ENCODE measurements at regions not wholly inside any gene's neighbourhood (a gene's known extent, or its start where the extent isn't known, plus 50 kb on each side); places are given as distances from the start of the nearest gene placed in this dataset.

DNA sequence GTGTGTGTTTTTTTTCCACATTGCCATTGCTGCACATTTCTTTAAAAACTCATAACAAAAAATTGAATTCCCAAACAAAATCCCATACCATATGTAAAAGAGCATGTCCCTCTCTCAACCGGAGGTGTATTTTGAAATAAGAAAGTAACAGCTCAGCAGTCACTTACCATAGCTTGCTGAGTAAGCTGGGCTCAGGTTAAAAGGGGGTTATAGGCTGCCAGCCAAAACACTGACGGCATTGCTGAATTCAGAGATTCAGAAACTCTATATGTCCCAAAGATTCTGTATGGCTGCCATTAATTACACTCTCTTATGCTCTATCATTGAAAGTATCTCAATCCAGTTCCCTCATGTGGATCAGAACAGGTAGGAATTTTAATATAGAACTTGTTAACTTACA lies 276.0 kb downstream of the FOXG1 start:
- no peak for DNase-seq

DNA sequence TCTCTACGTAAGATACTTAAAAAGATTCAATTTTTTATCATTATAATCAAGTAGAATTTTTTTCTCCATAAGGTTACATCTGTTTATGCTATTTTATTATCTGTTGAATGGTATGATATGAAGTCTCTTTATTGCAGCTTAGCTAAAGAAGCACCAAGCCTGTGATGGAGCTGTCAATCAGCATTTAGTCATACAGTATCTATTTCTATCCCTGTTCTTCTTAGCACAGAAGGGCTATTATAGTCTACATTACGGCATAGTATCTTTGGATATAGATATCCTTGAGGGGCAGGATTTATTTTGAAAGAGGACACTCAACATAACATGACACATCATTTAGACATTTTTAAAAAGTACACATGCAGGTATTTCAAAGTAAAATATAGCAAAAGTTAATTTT lies 277.1 kb downstream of the FOXG1 start:
- no peak for DNase-seq

DNA sequence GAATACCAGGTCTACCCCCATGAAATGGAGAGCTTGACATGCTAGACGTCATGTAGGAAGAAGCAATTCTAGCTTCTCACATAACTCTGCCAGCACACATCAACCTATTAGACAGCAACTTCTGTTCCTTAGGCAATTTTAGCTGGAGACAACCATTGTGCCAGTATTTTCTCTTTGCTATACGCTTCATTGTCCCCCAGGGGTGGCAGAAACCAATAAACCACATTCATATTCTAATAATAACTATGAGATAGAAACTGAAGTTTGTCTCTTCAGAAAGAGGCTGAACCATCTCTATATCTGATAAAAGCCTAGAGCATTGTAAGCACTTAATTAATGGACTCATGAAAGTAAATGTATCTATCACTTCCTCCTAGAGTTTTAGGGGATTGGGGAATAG lies 278.6 kb downstream of the FOXG1 start:
- no peak for DNase-seq

DNA sequence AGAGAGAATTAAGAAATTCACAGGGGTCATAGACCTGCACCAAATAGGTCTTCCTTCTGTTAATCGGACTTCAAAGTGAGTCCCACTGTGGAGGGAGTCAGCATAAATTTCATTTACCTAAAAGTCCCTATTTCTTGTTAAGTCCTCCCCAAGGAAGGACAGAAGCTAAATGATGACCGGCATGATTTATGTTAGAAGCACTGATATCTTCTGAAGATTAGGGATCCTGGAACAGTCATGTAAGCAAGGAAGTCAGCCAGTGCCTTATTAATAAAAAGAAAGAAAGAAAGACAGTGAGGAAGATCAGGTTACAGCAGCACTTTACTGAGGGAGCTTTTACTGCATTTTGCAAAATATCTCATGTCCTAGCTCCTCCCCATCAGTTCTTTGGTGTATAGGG lies 287.5 kb downstream of the FOXG1 start:
- DNase-seq, result no peak

DNA sequence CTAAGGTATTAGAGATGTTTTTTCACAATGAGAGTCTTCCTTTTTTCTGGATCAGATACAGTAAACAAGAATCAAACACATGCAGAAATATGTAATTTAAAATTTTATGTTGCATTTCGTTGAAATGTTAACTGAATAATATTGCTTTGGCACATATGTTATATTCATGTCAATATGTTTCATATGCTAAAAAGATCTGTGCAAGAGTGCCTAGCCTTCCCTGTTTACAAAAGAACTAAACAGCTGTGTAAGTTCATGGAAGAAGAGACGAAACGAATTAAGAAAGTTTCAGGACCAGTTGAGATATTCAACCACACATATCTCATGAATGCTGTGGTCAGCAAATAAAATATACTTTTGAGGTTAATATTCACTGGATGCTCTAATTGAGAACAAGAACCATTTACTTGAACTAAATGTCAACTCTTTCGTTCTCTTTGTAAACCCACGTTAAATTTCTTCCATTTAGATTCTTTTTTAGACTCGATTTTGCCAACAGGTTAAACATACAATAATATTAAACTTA lies 289.5 kb downstream of the FOXG1 start:
- no peak for DNase-seq

DNA sequence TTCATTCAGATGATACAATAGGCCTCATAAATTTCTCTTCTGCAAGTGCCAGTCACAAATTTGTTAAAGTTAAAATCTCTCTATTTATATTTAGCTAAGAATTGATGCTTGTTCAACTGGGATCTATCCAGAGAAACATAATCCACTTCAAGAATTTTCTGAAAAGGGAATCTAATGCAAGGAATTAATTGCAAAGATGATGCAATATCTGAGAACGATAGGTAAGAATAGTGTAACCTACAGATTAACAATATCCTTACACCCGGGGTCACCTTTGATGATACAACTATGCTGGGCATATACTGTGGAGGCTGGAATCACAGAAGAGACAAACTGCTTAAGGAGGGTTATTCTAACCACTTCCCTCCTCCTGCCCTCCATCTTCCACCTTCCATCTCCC lies 295.1 kb downstream of the FOXG1 start:
- no peak for DNase-seq

DNA sequence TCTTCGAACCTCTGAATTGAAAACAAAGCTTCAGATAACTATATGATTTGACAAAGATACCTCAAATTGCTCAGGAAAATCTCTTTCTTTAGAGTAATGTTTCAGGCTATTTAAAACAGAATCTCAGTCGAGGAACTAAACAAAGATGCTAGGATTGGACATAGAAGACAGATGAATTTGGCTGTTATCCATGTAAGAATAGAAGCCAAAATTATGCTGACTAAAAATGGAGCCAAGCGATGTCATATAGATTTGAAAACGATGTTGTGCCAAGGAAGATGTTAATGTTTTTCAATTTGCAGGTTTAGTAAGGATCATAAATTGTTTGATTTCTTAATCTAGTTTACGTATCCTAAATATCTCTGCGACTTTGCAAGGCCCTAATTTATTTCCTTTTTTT lies 295.9 kb downstream of the FOXG1 start:
- no peak for DNase-seq

DNA sequence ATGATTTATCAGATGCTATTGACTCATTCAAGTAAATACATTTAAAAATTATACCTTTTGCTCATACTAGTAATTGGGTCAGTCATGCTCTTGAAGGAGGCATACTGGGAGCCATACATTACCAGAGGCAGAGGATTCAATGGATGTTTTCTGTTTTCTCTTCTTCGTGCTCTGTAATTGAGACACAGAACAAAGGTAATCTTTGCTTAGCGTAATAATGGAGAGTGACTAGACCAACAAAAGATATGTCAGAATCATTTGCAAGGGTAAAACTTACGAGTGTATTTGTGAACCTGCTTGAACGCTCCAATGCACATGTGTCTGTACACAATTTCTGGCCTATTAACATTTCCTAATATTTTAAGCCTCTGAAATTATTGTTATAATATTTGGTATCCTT lies 296.4 kb downstream of the FOXG1 start:
- no peak for DNase-seq

DNA sequence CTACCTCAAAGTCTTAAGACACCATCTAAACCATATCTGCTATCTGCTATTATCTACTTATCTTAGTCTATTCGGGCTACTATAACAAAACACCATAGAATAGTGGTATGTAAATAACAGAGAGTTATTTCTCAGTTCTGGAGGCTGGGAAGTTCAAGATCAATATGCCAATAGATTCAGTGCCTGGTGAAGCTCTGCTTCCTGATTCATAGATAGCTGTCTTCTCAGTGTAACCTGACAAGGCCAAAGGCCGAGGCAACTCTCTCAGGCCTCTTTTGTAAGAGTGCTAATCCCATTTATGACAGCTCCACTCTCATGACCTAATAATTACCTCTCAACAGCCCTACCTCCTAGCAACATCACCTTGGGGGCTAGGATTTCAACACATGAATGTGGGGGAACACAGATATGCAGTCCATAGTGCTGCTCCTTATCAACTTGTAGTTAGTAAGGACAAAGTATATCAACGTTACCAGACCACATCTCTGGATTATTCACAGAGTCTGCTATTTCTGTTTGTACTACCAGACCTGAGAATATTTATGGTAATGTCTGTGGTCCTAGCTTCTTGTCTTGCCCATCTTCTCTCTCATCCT lies 297.8 kb downstream of the FOXG1 start:
- DNase-seq, result no peak

DNA sequence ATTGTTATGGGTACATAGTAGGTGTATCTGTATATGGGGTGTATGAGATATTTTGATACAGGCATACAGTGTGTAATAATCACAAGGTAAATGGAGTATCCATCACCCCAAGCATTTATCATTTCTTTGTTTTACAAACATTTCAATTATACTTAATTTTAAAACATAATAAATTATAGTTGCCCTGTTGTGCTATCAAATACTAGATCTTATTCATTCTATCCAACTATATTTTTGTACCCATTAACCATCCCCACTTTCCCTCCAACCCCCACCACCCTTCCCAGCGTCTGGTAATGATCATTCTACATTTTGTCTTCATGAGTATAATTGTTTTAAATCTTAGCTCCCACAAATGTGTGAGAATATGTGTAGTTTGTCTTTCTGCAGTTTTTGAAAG lies 302.6 kb downstream of the FOXG1 start:
- DNase-seq, result no peak

DNA sequence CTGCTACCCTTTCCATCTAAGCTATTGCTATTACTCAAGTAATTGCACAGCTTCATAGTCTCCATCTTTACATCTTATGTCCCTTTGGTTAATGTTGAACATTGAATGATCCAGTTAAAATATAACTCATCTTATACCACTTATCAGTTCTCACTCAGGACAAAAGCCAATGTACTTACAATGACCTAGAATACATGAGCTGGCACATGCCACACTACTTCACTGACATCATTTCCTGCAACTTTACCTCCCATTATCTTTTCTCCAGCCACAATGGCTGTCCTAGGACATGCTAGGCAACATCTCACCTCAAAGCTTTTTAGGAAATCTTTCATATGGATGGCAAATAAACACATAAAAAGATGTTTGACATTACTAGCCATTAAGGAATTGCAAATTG lies 309.2 kb downstream of the FOXG1 start:
- no peak for DNase-seq

DNA sequence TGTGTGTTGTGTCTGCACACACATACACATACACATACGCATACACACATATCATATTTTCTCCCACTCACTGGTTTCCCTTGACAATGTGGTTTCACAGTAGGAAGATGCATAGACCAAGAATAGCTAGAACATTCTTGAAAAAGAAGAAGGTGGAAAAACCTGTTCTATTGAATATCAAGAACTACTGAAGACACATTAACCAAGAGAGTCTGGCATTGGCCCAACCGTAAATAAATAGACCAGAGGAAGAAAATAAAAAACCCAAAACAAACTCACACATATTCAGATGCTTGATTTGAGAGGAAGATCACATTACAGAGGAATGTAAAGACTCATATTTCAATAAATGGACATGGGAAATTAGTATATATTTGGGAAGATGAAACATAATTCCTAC lies 311.3 kb downstream of the FOXG1 start:
- no peak for DNase-seq

DNA sequence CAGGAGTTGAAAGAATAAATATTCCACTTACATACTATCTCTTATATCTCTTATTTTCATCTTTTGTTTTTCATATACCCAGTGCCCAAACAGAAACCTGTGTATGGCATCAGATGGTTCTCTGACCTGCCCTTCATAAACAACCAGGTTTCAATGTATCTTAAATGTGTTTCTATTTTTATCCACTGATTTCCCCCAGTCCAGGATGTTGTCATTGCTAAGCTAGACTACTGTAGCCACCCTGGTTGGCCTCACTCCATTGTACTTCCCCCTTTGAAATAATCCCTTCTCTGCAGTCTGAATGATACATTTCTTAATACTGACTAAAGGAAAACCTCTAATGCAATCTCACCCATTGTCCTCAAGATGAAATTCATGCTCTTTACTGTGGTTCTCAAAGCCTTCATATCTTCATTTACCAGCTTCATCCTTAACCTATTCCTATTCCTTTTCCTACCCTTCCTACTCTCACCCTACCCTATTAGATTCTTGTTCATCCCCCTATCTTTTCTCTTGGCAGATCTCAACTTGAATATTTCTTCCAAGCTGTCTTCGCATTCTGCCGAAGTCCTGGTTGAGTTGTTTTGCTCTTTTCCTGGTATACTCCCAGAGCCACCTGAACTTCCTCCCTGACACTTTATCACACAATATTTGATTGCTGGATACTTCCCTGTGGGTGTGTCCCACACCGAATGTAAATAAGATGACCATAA lies 312.4 kb downstream of the FOXG1 start:
- DNase-seq, result no peak

DNA sequence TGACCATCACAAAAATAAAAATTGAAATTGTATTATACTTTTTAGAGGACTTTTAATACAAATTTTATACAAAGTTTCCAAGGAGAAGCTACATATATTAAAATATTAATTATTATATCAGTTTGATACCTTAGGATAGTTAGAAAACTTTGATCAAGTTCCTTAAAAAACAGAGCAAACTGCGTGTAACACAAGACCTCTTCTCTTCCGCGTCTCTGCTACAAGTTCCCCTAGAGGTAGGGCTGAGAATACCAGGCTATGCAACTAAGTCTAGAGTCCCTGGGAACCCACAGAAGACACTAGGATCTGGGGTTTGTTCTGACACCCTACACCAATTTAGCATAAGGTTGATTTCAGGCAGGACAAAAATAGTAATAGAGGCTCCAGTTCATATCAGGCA lies 319.0 kb downstream of the FOXG1 start:
- DNase-seq, result no peak

DNA sequence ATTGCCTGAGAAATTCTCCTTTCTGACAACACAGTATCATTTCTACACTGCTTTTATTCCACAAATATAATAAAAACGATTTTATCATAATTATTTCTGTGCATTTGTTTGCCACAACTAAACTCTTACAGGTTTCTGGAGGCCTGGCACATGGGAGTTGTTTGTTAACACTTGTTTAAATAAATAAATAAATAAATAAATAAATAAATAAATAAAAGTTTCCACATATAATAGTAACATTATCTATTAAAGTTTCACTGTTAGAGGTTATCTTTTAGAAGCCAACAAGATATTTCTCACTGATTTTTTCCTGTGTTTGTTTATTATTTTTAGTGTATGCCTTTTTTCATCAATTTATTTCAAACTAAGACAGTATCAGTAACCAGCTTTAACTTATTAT lies 323.3 kb downstream of the FOXG1 start:
- no peak for DNase-seq

DNA sequence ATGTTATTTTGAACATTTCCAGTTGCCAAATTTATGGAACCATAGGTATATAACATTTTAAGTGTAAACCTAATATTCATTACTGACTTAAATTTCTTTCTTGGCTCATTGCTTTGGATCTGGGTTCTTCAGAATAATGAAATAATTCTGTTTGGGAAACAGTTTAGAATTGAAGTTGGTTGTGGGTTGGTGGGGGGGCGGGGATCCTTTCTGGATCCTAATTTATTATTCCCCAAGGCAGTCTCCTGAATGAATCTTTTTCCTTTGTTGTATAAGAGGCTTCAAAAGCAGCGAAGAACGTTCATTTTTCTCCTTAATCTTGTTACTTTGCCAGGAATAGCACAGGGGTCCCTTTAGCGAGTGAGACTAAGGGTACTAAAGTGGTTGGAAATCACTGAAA lies 325.5 kb downstream of the FOXG1 start:
- DNase-seq, result no peak

DNA sequence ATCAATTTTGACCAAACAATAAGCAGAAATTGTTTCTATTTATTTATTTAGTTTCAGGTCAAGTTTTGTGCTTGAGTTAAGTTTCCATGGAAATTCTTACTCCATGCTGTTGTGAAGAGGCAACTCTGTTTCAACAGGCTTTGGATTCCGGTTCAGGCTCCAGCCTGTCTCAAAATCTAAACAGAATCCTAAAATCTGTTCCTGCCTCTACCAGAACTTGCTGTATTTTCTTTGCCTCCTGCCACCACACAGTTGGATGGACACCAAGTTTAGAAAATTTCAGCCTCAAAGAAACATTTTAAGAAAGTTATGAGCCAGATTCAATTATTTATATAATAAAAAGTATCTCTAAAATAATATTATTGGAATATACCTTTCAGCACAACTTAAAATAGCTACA lies 330.9 kb downstream of the FOXG1 start:
- DNase-seq, result no peak

DNA sequence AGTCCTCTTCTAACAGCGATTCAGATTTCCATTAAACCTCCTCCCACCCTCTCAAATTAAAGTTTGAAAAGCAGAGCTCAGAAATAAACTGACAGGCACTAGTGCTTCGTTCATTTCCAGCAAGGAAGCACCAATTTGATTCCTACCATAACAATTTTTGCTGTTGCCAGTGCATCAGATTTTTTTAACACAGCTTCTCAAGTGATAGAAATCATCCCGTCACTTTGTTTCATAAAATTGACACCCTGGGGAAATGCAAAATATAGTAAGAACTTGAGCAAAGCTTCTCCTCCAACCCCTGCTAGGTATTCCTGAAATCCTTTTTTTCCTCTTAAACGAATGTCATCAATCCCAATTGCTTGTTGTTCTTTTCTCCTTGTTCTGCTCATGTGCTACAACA lies 332.1 kb downstream of the FOXG1 start:
- DNase-seq, result no peak

DNA sequence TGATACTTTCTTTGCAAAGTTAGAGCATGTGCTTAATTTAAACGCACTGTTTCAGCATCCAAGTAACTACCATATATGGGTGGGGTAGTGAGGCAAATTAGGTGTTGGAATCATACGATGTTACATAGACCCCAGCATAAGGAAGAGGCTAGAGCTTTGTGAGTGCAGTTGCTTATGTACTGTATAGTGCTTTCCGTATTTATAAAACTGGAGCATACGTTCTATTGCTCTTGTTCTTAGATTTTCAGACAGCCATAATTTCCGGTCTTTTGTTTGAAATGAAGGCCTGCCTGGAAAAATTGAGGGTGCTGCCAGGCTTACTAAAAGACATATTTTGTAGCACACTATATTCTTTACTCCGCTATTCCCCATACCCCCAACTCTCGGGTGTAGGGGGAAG lies 335.7 kb downstream of the FOXG1 start:
- no peak for DNase-seq

DNA sequence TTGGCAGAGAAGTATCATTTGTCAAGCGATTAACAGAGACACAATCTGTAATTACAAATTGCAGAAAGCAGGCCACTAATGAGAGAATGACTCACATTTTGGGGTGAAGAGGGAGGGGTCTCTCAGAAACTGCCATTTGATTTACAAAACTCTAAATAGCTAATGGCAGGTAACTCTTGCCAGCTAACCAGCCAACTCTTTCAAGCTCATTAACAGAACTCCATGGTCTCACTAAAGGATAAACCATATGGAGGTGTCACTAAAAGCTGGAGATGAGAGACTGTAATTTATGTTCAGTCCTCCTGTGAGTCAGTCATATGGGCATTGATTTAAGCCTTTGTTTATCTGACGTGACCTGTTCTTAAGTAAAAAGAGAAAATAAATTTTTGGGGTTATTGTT lies 336.4 kb downstream of the FOXG1 start:
- DNase-seq, result no peak

DNA sequence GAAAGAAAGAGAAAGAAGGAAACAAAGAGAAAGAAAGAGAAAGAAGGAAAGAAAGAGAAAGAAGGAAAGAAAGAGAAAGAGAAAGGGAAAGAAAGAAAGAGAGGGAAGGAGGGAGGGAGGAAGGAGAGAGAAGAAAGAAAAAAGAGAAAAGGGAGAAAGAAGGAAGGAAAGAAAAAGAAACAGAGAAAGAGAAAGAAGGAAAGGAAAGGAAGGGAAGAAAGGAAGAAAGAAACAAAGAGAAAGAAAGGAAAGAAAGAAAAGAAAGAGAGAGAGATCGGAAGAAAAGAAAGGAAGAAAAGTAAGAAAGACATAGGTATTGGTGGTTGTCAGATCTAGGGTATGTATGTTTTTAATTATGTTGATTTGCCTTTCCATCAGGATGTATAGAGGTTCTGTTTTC lies 342.3 kb downstream of the FOXG1 start:
- DNase-seq, result no peak

DNA sequence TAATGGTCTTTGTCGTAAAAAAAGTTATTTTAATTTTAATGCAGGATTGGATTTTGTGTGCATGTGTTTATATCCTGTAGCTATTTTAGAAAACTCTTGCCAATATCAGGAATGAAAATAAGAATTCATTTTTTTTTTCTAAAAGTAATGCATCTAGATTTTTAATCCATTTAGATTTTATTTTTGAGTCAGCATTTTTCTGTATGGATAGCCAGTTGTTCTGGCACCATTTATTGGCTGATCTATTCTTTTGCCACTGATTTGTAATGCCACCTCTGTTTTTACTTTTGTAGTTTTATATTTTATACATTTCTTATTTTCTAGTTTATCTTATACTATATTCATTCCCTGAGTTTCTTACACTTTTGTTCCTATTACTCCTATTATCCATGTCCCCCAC lies 343.0 kb downstream of the FOXG1 start:
- no peak for DNase-seq

DNA sequence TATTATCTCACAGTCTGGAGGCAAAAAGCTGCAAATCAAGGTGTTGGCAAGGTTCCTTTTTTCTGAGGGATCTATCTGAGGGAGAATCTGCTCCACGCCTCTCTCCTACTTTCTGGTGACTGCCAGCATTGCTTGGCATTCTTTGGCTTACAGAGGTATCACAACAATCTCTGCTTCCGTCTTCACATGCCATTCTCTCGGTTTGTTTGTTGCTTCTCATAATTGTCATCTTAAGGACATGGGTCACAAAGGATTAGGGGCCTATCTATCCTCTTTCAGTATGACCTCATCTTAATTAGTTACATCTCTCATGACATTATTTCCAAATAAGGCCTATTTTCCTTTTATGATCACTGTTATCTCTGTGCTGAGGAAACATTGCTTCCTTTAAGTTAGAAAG lies 345.0 kb downstream of the FOXG1 start:
- DNase-seq, result no peak

DNA sequence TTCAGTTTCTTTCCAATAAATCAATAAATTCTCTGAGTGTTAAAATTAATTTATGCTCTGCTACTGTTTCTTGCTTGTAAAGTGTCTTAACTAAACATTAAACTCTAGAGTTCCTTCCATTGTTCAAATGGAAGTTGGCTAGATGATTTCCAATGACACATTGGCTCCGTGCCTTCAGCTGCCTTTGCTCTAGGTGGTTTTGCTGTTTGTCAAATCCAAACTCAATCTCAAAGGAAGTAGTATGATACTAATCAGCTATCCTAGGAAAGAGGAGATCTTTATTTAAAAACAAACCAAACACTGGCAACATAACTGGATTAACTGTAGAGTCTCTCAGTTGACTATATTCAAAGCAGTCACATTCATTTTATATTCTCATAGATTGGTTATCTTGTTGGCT lies 356.4 kb downstream of the FOXG1 start:
- no peak for DNase-seq

DNA sequence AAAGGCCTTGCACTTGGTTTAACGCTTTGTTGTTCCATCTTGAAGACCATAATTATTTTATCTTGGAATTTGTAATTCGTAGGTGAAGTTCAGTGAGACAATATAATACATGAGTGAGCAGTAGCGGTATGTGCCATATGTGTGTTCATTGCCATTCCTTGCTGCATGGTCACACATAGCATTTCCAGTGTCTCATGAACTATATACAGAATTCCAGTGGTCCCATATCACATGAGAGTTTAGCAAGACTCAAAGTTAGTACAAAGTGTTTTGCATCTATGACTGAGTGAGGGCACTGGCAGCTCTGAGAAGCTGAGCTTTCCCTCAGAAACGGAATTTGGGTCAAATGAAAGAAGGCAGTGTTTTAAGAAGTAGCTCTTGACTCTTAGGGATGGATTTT lies 359.8 kb downstream of the FOXG1 start:
- no peak for DNase-seq

Data from kidney glomerular epithelial cell (primary cell).